H9 (cell line): ENCODE measurements at regions not wholly inside any gene's neighbourhood (a gene's known extent, or its start where the extent isn't known, plus 50 kb on each side); places are given as distances from the start of the nearest gene placed in this dataset.

Experiments
- DNase-seq: peaks from one replicate; pipeline ENCODE4 v3.0.0-alpha.2; 2017
- H2AFZ ChIP-seq: one replicate; pipeline ENCODE4 v1.6.1; 2013; ENCODE audit warnings: mild to moderate bottlenecking, low read length, control low read depth, moderate library complexity
- H2AK5ac ChIP-seq: 2 replicates; pipeline ENCODE4 v1.6.1; 2013; ENCODE audit warnings: low read length, control low read depth, mixed read lengths; ENCODE audit not compliant: insufficient read length
- H2BK120ac ChIP-seq: one replicate; pipeline ENCODE4 v1.6.1; 2013; ENCODE audit warnings: low read depth, mild to moderate bottlenecking, low read length, control low read depth, inconsistent platforms; ENCODE audit not compliant: poor library complexity, severe bottlenecking
- H2BK12ac ChIP-seq: 2 replicates; pipeline ENCODE4 v1.6.1; 2013; ENCODE audit warnings: low read length, control low read depth, mixed read lengths, low read depth; ENCODE audit not compliant: insufficient read length
- H2BK15ac ChIP-seq: 2 replicates; pipeline ENCODE4 v1.6.1; 2013; ENCODE audit warnings: low read depth, low read length, control low read depth
- H2BK20ac ChIP-seq: one replicate; pipeline ENCODE4 v1.6.1; 2013; ENCODE audit warnings: low read depth, mild to moderate bottlenecking, low read length, control low read depth, inconsistent platforms; ENCODE audit not compliant: poor library complexity, severe bottlenecking
- H2BK5ac ChIP-seq: 2 replicates; pipeline ENCODE4 v1.6.1; 2013; ENCODE audit warnings: low read length, control low read depth, mixed read lengths; ENCODE audit not compliant: insufficient read length
- H3K14ac ChIP-seq: 2 replicates; pipeline ENCODE4 v1.6.1; 2013; ENCODE audit warnings: low read length, control low read depth; ENCODE audit not compliant: insufficient read depth
- H3K18ac ChIP-seq: 2 replicates; pipeline ENCODE4 v1.6.1; 2013; ENCODE audit warnings: low read depth, mild to moderate bottlenecking, mixed read lengths, low read length, control low read depth; ENCODE audit not compliant: insufficient read length
- H3K23ac ChIP-seq: 2 replicates; pipeline ENCODE4 v1.6.1; 2013; ENCODE audit warnings: low read length, control low read depth, mixed read lengths, low read depth; ENCODE audit not compliant: insufficient read length
- H3K23me2 ChIP-seq: 2 replicates; pipeline ENCODE4 v1.6.1; 2013; ENCODE audit warnings: low read depth, mild to moderate bottlenecking, mixed read lengths, low read length, control low read depth; ENCODE audit not compliant: insufficient read length, poor library complexity, severe bottlenecking
- H3K27ac ChIP-seq: 2 replicates; pipeline ENCODE4 v1.5.1; 2013; ENCODE audit warnings: low read length, control low read depth, mixed read lengths, low read depth; ENCODE audit not compliant: insufficient read length
- H3K27me3 ChIP-seq: 2 replicates; pipeline ENCODE4 v1.6.1; 2013; ENCODE audit warnings: low read length, control low read depth, inconsistent platforms; ENCODE audit not compliant: insufficient read depth
- H3K4ac ChIP-seq: 2 replicates; pipeline ENCODE4 v1.6.1; 2013; ENCODE audit warnings: low read depth, mild to moderate bottlenecking, control low read depth, inconsistent platforms, low read length, moderate library complexity
- H3K4me1 ChIP-seq: 2 replicates; pipeline ENCODE4 v1.6.1; 2013; ENCODE audit warnings: low read length, control low read depth, inconsistent platforms; ENCODE audit not compliant: insufficient read depth
- H3K4me2 ChIP-seq: 2 replicates; pipeline ENCODE4 v1.6.1; 2013; ENCODE audit warnings: low read length, control low read depth, mixed read lengths; ENCODE audit not compliant: insufficient read length, insufficient read depth
- H3K56ac ChIP-seq: 2 replicates; pipeline ENCODE4 v1.6.1; 2013; ENCODE audit warnings: low read depth, mild to moderate bottlenecking, mixed read lengths, low read length, control low read depth; ENCODE audit not compliant: insufficient read length
- H3K79me1 ChIP-seq: 2 replicates; pipeline ENCODE4 v1.6.1; 2013; ENCODE audit warnings: low read depth, mild to moderate bottlenecking, moderate library complexity, low read length, control low read depth, inconsistent platforms; ENCODE audit not compliant: insufficient read depth, poor library complexity, severe bottlenecking
- H3K79me2 ChIP-seq: 2 replicates; pipeline ENCODE4 v1.6.1; 2013; ENCODE audit warnings: low read length, control low read depth, inconsistent platforms; ENCODE audit not compliant: insufficient read depth
- H3K9ac ChIP-seq: 2 replicates; pipeline ENCODE4 v1.6.1; 2013; ENCODE audit warnings: low read length, control low read depth, mixed read lengths; ENCODE audit not compliant: insufficient read length; ENCODE audit errors: extremely low read depth
- H3K9me3 ChIP-seq: one replicate; pipeline ENCODE4 v1.6.1; 2013; ENCODE audit warnings: low read depth, low read length, inconsistent platforms; ENCODE audit not compliant: control insufficient read depth
- H3T11ph ChIP-seq: one replicate; pipeline ENCODE4 v1.6.1; 2013; ENCODE audit warnings: mild to moderate bottlenecking, low read length, control low read depth, inconsistent platforms
- H4K20me1 ChIP-seq: one replicate; pipeline ENCODE4 v1.6.1; 2013; ENCODE audit not compliant: control insufficient read depth, insufficient read length, insufficient read depth
- H4K5ac ChIP-seq: 2 replicates; pipeline ENCODE4 v1.6.1; 2013; ENCODE audit warnings: low read depth, mild to moderate bottlenecking, mixed read lengths, low read length, control low read depth; ENCODE audit not compliant: insufficient read length
- H4K8ac ChIP-seq: replicated peaks from 2 replicates; pipeline ENCODE4 v1.6.1; 2013; ENCODE audit warnings: low read length, control low read depth, mixed read lengths, low read depth; ENCODE audit not compliant: insufficient read length
- H4K91ac ChIP-seq: 2 replicates; pipeline ENCODE4 v1.6.1; 2013; ENCODE audit warnings: low read depth, mild to moderate bottlenecking, moderate library complexity, mixed read lengths, low read length, control low read depth; ENCODE audit not compliant: insufficient read length
- H3K27ac Mint-ChIP-seq, 3 experiments: 2 replicates in 2 of 3; 3 replicates in 1 of 3; pipeline ENCODE4 v1.8.0; 2020 to 2021; ENCODE audit warnings: mixed read lengths in 3 of 3, mild to moderate bottlenecking in 1 of 3, moderate library complexity in 1 of 3
- H3K27me3 Mint-ChIP-seq: 2 replicates; pipeline ENCODE4 v1.8.0; 2021; ENCODE audit warnings: low read depth, mild to moderate bottlenecking, moderate library complexity, mixed read lengths
- H3K36me3 Mint-ChIP-seq, 3 experiments: 2 replicates in 2 of 3; 3 replicates in 1 of 3; pipeline ENCODE4 v1.8.0; 2020 to 2021; ENCODE audit warnings: low read depth in 3 of 3, mixed read lengths in 3 of 3; ENCODE audit not compliant: insufficient read depth in 1 of 3
- H3K4me1 Mint-ChIP-seq, 2 experiments: 2 replicates each; pipeline ENCODE4 v1.8.0; 2020; ENCODE audit warnings: mixed read lengths in 2 of 2
- H3K4me3 Mint-ChIP-seq, 2 experiments: 2 replicates in 1 of 2; 3 replicates in 1 of 2; pipeline ENCODE4 v1.8.0; 2020 to 2021; ENCODE audit warnings: mild to moderate bottlenecking in 2 of 2, mixed read lengths in 2 of 2, moderate library complexity in 1 of 2
- H3K9me3 Mint-ChIP-seq, 2 experiments: 2 replicates in 1 of 2; 3 replicates in 1 of 2; pipeline ENCODE4 v1.8.0; 2020; ENCODE audit warnings: mild to moderate bottlenecking in 2 of 2, mixed read lengths in 2 of 2, moderate library complexity in 1 of 2
- CTCF ChIP-seq: fragments of 200-600 bp; sonication (generic); conservative IDR thresholded peaks from 3 replicates; pipeline ENCODE4 v1.8.0; 2021; ENCODE audit warnings: antibody characterized with exemption, mild to moderate bottlenecking
- WGBS: extraction: QIAGEN DNeasy Blood & Tissue Kit; methylation state at CpG from one replicate; pipeline ENCODE4 v1.1.7; 2013; ENCODE audit warnings: missing lambda C conversion rate, low lambda C conversion rate, mixed read lengths; ENCODE audit not compliant: insufficient read length; ENCODE audit errors: extremely low coverage; 5-methylcytosine and 5-hydroxymethylcytosine counted together

GRCh38 chr1:94608142-94608851 lies 66.7 kb upstream of the F3 start:
- Mint-ChIP-seq H3K36me3 (no peaks in the 10 kb centered on the region; a peak in 1 of 7 replicates), H3K4me1 (peaks cover 28 to 40% of the 10 kb centered on the region in 2 experiments), H3K4me3 (no peak overlapping the region), H3K27me3 (no peaks in the 10 kb centered on the region), H3K27ac (no peak overlapping the region), H3K9me3 (no peaks in the 10 kb centered on the region)
- Histone ChIP-seq H3K9ac (no peak overlapping the region), H2BK15ac (no peak overlapping the region), H2BK20ac (no peak overlapping the region), H4K8ac (no peak overlapping the region), H3K79me2 (no peaks in the 10 kb centered on the region), H4K20me1 (no peaks in the 10 kb centered on the region), H3K56ac (no peak overlapping the region), H2AFZ (no peak overlapping the region), H2BK12ac (no peak overlapping the region), H3K4ac (no peak overlapping the region), H3K4me2 (no peak overlapping the region), H3K27me3 (no peaks in the 10 kb centered on the region), H3K23ac (no peak overlapping the region), H3K23me2 (no peaks in the 10 kb centered on the region), H3K27ac (no peak overlapping the region), H4K5ac (no peak overlapping the region), H2BK120ac (no peak overlapping the region), H3T11ph (no peak overlapping the region), H3K9me3 (no peaks in the 10 kb centered on the region), H2BK5ac (no peak overlapping the region), H3K4me1 (peaks cover 2% of the 10 kb centered on the region; the same call in 1 of the 2 replicates), H3K79me1 (no peaks in the 10 kb centered on the region), H2AK5ac (no peak overlapping the region), H3K14ac (no peak overlapping the region), H4K91ac (no peak overlapping the region), H3K18ac (no peak overlapping the region)
- no peak for DNase-seq
- WGBS, result no CpG with 5 or more reads among the region's 10 CpGs
- no peak for TF ChIP-seq CTCF
